Stimulated activated CD8-positive, alpha-beta memory T cell treated with anti-CD3 and anti-CD28 coated beads, Interleukin-15, amount 100 ng/mL, for 48 hours (primary cell): ENCODE measurements at regions not wholly inside any gene's neighbourhood (a gene's known extent, or its start where the extent isn't known, plus 50 kb on each side); places are given as distances from the start of the nearest gene placed in this dataset.

Experiments
- DNase-seq, 2 donors: peaks; one replicate each; pipeline ENCODE4 v3.0.0-alpha.2; 2020; ENCODE audit warnings: low read depth in 2 of 2

DNA sequence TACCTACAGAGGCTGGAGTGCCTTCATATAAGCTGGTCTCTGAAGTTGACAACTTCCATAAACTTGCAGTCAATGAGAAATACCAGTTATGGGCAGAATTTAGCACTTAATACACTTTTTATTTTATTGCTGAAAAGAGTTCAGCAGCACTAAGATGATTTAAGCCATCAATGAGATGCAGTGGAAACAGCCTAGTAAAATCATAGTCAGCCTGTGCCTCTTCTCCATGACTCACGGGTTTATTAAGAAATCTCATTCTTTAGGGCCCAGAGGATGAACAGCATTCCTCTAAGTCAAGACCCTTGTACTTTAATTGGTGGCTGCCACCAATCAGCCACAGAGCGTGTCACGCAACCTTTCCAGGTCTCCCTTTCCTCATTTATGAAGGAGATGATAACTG lies 1357.9 kb upstream of the CELF4 start:
- DNase-seq, result no peak

DNA sequence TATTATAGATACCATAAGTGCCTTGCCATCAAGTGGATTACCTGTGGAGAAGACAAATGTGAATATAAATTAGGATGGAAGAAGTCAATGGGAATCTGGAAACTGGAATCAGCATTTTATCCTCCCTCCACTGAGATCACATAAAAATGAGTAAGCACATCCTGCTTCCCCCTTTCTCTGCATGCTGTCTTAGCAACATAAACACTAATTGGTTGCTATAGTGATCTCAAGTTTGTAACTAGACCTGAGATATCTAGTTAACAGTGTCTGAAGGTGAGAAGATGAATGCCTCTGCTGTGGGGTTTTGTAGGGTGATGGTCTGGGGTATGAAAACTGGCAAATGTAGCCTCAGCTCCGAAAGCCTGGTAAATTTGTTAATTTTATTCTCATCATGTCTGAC lies 1357.5 kb upstream of the CELF4 start:
- no peak for DNase-seq

DNA sequence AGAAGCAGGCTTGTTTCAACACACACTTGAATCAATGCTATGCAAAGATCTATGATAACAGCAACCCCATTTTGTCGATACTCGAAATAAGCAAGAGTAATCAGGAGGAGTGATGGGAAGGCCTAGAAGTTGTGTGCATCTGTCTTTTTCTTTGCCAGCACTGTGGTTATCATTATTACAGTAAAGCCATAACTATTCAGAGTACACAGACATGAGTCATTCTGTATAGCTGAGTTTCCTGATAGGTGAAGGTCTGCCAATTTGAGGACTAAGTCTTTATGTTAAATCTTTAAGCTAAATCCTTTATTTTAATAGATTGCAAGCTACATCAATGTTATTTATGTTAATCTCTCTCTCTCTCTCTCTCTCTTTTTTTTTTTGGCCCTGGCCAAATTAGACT lies 1344.4 kb upstream of the CELF4 start:
- no peak for DNase-seq

DNA sequence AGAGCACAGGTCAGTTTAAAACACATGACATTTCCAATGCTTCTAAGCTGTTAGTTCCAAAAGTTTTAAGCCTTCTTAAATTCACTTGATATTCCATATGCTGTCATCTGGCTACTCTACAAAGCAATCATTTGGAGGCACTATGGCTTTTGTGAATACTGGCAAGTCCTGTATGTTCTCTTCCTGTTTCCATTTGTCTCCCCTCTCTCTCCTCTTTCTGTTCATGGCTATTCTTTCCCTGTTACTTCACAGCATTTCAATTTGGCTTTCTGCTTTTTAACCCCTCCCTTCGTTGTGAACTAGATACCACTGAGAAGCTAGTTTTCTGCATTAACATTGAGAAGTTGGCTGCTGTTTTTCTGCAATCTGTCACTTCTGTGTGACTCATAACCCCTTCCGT lies 1337.2 kb upstream of the CELF4 start:
- no peak for DNase-seq

DNA sequence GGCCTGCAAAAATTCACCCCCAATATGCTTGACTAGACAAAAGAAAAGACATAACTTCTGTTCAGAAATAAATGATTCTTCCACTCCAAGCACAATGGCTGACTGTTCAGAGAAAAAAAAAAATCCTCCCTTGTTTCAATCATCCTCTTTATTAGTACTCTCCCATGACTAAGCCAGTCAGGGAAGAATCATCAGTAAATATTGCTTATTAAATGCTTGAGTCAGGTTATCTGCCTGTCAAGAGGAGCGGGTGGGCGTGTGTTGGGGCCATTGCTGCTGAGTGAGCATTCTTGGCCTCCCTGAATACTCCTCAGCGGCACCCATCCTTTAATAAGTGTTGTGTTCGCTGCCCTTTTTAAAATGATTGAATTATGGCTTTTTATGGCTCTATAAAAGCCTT lies 1334.8 kb upstream of the CELF4 start:
- no peak for DNase-seq

DNA sequence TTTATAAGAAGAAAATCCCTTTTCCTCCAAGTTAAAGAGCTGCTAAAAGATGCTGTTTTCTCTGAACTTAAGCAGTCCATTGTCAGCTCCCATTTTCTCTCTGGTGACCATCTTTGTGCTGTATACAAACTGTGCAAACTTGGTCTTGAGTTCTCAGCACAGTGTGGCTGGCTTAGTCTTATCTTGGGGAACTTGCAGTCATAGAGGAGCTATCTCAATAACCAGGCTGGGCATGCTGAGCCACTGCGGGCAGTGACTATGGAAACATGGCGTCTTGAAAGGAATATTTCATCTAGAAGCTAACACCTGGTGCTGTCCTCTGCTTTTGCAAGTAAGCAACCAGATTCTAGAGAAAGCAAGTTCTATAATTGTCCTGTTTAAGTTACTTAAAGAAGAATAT lies 1334.4 kb upstream of the CELF4 start:
- no peak for DNase-seq

DNA sequence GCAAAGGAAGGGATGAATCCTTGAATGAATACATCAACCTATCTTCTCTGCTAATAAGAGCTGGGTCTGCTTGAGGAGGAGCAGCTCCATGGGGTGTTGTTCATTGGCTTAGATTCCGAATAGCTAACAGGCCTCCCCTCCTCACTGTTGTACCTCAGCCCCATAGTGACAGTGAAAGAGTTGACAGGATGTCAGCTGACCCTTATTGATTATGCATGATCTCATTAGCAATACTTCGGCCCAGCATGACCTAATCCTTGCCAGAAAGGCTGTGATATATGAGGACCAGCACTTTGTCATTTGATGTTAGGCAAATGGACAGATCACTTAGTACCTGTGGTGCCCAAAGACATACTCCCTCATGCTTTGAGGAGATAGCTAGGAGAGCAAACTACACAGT lies 1333.7 kb upstream of the CELF4 start:
- DNase-seq, result no peak

DNA sequence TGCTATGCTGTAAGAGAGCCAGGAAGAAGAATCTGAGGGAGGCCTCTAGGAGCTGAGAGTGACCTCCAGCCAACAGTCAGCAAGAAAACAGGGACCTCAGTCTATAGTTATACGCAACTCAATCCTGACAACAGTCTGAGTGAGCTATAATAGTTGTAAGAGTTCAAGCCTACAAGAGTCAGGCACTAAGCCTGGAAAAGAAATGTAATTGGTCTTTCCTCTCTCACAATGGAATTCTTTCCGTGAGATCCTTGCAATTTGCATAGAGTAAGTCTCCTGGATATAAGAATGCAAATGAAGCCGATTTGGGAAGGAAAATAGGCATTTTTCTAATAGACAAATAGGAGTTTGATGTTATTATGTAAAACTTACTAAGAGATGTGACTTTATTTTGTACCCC lies 1332.6 kb upstream of the CELF4 start:
- DNase-seq, result no peak

DNA sequence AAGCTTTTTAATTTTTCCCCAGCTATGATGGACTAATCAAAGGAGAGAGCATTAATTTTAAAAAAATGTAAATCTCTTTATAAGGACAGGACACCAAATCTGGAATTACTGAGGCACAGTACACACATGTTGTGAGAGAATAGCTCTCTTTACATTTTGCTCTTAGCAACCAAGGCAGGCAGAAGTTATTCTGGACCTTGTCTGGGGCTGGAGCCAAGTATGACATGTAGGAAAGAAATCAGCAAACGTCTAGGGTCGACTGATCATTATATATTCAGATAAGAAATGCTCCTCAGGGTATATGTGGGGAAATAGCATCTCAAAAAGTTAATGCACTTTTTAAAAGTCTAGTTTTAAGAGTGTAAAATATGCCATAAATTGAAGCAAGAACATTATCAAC lies 1330.0 kb upstream of the CELF4 start:
- no peak for DNase-seq

DNA sequence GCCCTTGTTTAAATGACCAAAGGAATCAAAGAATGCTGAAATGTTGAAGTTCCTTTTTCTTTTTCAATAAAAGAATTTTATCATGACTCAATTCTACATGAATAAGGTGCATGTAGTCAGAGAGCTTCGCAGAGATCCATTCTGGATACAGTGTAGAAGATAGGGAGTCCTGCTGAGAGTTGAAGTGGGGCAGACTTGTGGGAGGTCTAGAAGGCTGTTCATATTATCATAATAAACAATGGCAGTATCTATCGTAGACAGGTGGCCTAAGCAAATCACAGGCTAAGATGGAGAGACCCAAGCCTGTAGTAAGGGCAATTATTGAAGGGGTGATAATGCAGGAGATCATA lies 1322.0 kb upstream of the CELF4 start:
- DNase-seq, result no peak

DNA sequence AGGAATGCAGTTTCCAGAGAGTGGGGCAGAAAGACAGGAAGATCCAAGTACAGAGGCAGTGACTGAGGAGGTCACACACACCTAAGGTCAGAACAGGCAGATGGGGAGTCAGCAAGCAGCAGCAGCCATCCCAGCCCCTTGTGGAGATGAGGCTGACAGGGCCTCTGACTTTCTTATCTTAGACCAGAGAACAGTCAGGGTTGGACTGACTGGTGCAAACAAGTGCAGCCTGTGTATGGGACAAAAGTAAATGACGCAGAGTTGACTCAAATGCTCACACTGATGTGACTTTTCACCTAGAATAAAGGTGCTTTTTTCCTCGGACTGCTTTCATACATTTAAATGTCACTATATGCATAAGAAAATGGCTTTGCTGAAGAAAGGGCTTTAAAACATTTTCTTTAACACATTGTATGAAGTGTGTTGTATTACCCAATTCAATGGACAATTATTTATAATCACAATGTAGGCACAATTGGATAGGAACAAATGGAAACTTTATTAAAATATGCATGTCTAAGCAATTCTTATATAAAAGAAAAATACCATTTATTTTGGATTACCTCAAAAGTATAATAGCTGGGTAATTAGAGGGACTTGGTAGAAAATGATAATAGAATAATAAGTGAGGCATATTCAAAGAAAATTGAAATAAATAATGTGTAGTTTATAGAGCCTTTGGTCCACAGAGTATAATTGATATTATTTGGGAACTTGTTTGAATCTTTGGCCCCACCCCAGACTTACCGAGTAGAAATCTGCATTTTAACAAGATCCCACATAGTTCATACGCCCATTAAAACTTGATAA lies 1321.5 kb upstream of the CELF4 start:
- no peak for DNase-seq

DNA sequence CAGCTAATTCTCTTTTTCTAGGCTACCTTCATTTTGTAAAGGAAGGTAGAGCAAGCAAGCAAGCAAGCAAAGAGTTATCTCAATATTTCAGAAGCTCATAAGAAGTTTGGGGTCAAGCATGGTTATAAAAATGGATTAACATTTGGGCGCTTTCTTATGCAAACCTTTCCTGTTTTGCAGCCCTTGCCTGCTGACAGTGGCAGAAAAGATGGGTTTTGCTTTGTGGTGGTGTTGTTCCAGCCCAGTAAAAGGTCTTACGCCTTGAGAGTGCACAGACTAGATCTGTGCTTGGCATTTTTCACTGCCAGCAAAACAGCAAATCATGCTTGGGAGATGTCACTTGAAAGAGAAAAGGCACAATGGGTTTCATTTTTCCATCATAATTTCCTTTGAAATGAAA lies 1320.6 kb upstream of the CELF4 start:
- DNase-seq, result no peak

DNA sequence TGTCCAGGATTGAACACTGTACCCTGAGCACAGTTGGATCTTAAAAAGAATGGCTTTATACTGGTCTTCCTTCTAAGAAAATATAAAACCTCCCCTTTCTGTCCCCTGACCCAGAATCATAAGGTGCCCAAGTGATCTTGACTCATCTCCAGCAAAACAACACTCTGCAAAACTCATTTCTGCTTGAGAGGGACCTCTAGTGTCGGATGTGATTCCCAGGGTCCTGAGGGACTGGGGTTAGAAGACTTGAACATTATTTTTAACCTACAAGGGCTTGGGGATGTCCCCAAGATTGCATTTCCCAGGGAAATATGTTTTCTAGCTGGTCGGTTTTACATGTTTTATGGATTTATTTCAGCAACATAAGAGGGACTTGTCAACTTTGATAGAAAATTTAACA lies 1318.5 kb upstream of the CELF4 start:
- DNase-seq, result no peak

DNA sequence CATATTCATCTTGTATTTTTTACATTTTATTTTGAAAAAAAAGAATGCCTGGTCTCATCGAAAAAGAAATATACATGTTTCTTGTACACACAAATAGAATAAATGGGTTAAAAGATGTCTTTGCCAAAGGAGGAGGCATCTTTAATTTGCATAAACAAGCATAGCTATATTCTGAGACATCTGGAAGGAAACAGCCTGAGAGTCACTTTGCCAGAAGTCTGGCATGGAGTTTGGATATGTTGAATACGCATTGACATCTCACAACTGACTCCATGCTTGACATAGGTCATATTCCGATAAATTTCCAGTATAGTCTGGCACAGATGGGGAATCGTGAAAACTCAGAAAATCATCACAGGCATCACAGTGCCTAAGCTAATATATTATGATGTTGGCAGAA lies 1317.5 kb upstream of the CELF4 start:
- no peak for DNase-seq

DNA sequence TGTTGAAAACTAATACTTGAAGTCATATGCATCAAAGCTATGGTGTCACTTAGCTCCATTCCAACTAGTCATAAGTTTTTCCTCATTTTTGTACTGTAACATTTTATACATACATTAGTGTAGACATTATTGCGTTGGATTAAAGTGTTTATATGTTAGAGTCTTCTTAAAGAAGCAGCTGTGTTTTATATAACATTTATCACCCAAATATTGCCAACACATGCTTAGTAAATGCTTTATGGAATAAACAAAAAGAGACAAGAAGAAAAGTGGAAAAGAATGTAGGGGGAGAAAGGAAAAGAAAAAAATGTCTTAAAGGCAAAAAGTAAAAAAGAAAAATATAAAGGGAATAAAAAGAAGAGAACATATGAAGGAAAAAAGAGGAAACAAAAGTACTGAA lies 1314.3 kb upstream of the CELF4 start:
- no peak for DNase-seq

DNA sequence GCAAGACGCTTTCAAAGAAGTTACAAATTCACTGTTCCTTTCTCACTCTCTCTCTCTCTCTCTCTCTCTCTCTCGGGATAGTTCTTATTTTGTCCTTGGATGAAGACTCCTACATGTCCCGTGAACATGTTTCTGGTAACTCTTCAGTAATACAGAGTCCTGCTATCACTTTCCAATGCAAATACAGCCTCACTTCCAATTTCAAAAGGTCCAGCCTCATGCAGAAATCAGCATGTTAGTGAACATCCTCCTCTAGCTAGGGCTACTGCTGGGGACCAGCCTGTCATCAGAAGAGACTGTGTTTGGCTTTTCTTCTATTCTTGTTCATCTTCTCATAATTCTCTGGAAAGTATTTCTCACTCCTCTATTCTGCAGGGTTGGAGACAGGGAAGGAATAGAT lies 1306.7 kb upstream of the CELF4 start:
- DNase-seq, result no peak

DNA sequence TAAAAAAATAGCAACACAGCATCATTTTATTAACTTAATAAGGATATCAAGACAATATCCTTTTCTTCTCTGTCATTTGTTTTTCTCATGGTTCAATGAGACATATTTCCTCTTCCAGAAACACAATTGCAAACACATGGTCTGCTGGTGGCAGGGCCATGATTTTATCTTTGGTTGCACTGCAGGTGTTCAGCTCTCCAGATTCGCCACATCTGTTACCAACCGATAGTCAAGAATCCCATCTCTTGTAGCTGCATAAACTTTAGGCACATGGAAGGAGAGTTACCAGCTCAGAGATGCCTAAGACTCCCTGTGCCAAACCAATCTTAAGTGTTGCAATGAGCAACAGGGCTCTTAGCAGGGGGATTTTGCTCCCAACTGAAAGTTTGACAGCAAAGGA lies 1303.2 kb upstream of the CELF4 start:
- no peak for DNase-seq

DNA sequence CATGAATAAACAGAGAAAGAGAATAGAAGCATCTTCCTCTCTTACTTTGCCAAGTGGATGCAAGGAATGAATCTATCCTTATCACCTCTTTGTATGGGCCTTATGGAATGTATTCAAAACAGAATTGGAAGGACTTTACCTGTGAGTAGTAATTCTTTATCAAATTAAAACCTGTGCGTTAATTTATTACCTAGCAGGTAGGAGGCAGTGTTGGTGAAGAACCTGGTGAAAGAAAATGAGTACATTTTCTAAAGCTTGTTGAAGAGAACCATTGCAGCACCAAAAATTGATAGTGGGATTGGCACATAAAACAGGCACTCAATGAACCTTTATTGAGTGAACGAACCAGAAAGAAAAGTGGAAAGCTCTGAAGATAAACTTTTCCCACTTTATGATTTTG lies 1302.1 kb upstream of the CELF4 start:
- DNase-seq, result no peak

DNA sequence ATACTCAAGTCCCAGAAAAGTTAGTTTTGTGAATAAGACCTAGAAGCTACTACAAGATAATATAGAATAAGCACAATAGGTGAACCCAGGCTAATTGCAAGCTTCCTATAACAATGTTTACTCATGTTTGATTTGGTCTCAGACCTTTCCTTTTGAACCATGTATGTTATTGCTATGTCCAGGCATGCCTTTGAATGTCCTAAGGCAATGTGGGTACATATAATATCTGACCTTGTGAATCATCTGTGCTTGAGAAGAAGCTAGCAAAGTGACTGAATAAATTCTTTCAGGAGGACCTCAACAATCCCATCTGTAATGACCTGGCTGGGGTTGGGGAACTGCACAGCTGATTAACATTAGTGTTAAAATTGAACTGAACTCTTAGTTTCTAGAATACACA lies 1285.9 kb upstream of the CELF4 start:
- DNase-seq, result no peak

DNA sequence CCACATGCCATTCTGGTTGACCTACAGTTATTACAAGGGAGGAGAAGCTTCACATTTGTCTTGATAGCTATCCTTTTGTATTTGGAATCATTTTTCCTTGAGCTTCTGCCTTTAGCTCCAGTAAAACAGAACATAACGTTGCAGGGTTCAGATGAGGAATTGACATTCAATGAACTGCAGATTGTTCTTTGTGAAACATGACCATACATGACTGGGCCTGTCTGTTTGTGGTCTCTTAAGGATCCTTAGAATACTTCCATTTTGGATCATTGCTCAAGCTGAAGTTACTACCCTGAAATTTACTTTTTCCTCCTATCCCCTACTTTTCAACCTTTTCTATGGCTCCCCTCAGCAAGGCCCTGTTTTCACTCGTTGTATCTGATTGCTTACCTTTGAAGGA lies 1281.7 kb upstream of the CELF4 start:
- DNase-seq, result no peak

DNA sequence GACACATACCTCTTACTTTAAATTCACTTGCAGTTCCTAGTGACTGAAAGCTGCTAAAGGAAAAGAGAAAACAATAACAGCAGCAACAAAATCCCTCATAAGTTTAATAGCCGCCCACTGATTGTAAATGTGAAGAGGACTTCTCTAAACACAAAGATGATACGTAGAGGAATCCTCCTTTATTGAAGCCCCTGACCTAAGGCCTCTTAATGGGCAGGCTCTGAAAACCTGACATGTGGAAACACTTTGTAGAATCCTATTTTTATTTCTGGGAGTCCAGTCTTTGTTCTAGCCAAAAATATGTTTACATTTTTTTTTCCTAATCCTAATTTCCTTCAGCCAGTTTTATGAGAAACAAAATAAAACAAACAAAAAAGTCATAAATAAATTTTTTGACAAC lies 1277.7 kb upstream of the CELF4 start:
- DNase-seq, result no peak

DNA sequence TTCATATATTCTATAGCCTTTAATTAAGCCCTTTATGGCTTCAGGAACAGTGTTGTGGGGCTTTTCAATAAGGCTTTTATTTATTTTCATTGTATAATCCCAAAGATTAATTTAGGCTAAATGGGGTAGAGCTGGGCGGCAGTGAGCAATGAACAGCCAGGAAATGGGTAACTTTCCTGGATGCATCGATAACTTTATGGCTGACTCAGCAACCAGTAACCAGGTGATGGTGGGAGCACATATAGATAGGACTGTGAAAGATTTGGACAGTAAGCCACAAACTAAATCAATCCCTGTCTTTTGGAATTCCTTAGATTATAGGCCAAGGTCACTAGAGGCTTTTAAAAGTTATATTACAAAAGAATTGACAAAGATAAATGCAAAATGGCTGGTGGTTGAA lies 1260.6 kb upstream of the CELF4 start:
- DNase-seq, result no peak

DNA sequence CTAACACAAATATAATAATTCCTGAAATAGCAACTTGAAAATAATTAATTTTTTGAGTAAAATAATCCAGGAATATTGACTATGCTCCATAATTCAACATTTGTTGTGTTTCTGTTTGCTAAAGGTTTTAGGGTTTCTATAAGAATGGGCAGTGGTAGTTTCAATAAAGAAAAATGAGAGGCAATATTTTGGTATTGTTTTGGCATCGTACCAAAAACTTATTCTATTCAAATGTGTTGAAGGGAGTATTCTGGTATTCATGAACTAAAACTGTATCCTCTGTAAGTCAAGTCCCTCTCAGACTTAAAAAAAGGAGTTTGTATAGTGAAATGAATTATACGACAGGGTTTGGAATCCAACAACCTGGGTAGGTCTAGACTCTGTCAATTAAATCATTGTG lies 1245.6 kb upstream of the CELF4 start:
- no peak for DNase-seq

DNA sequence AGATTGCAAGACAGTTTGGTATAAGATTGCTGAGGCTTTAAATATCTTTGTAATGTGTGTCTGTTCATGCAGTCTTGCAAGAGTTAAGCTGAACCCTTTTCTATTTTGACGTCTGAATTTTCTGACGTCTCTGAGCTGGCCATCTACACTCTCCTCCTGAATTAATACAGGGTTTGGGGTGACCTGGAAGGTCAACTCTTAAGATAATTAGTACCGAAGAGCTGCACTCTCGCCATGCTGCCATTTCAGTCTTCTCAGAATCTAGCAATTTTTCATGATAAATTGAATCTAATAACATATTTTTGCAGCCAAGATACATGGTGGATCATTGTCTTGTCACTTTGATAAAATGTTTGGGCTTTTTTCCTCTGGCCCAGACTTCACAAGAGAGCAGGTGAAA lies 1245.2 kb upstream of the CELF4 start:
- no peak for DNase-seq

DNA sequence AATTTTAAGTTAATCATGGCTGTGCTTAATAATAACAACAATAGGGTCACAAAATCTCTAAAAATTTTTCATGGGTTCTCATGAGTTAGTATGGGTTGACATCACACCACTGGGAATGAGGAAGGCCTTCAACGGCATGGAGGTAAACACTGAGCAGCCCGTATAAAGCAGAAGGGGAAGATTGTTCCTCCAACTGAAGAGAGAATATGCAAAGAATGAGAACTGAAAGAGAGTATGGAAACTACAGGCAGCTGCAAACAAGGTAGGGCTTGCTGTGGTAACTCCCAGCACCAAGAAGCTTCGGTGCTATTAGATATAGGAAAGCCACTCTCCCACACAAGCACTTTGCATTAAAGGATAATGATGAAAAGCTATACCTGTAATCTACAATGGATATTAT lies 1242.3 kb upstream of the CELF4 start:
- DNase-seq, result no peak
